T47D (cell line): ENCODE measurements at regions not wholly inside any gene's neighbourhood (a gene's known extent, or its start where the extent isn't known, plus 50 kb on each side); places are given as distances from the start of the nearest gene placed in this dataset.

Experiments used
- DNase-seq, 2 experiments: peaks; one replicate each; pipeline versions ENCODE4 v3.0.0 to v3.0.0-alpha.2; 2011 to 2012; ENCODE audit warnings: low read depth in 1 of 2, low spot score in 1 of 2
- JUND ChIP-seq: IDR thresholded peaks from 2 replicates; pipeline ENCODE4 v1.6.1; 2012; ENCODE audit warnings: low read depth
- in situ Hi-C: cut with HindIII; loops from 2 replicates; pipeline ENCODE4 v1.10.0; 2016; ENCODE audit warnings: low sequenced_read_pairs, low pct_unique_long_range_greater_than_20kb

DNA sequence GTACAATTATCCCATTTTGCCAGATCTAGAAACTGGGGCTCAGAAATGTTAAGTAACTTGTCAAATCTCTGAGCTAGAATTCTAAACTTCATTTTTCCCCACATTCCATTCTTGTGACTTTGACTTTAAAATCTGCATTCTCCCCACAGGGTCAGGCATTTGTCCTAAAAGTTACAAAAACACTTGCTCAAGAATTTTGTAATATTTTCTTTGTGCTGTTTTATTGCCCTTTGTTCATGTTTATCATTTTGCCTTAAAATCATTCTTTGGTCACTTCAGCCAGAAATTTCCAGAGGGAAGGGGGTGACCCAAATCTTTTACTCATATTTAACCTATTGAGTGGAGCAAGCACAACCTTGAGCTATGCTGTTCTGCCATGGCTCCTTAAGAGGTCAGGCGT lies 120.1 kb upstream of the CCL21 start:
- TF ChIP-seq JUND: no peak
- in situ Hi-C loops: no loop called here
- DNase-seq: no peak

DNA sequence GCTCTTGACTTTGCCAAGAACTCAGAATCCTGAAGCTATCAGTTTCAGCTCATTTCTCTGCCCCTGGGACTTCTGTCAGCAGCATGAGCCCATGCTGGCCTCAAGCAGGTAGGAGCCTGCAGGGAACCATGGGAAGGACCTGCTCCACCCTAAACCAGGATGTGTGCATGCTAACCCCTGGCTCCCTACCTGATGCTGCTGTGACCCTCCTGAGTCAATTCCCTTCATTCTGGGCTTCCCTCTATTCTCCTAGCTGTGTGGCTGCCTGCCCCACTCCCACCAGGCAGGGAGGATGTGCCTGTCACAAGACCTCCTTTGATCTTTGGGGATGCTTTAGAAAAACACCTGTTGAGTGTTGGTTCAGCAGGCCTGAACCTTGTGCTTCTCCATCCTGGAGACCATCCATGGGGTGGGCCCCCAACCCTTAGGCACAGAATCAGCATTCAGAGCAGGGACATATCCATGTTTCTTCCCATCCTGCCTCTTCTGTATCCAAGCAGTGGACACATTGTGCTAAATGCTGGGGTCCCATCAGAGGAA lies 117.1 kb upstream of the CCL21 start:
- in situ Hi-C loops: no loop called here
- TF ChIP-seq JUND: no peak
- no peak for DNase-seq

DNA sequence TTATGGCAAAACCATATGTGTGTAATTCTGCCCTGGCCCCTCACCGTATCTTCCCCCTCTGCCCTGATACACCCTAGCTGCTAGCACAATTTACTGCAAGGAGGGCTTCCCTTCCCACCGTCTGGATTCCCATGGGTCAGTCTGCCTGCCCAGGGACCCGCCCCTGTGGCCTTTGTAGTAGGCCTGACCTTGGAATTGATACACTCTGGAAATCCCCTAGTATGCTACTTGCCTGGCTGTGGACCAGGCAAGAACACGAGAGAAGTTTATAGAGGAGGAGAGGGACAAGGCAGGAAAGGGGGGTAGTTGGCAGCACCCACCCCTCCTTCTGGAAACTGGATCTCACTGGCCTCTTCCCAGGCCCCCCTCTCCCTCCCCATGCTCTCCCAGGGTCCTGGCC lies 115.8 kb upstream of the CCL21 start:
- no peak for TF ChIP-seq JUND
- in situ Hi-C loops: no loop called here
- no peak for DNase-seq

DNA sequence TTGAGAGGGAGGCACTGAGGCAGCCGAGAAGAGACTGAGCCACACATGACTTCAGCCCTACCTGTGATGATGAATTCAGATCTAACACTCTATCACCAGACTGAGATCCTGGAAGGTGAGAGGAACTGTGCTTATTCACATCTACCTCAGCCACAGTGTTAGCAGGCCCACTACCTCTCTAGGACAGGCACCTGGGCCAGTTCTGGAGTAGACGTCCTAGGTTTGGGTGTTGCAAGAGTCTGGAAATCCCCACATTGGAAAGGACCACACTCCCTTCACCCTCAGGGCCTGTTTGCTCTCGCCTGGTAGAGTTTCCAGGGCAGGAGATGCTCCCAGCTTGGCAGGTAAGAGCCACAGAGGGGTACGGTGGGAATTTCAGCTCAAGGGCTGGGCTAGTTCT lies 113.8 kb upstream of the CCL21 start:
- in situ Hi-C loops: no loop called here
- no peak for TF ChIP-seq JUND

DNA sequence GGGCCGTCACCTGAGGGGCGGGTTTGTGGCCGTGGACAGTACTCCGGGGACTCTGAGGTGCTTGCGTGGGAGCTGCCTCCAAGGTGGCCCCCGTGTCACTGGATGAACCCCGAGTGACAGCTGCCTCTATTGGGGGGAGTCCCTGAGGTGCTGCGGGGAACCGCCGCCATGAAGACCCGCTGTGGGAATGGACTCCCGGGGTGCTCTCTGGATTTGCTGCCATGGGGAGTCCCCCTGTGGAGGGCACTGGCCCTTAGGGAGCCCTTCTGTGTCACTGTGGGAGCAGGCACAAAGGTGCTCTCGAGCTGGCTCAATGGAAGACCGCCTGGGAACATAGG lies 100.2 kb upstream of the CCL21 start:
- in situ Hi-C loops: no loop called here
- TF ChIP-seq JUND: no peak
- no peak for DNase-seq

More for the DNA sequence above, 113.8 kb upstream of the CCL21 start:
- DNase-seq: no peak

DNA sequence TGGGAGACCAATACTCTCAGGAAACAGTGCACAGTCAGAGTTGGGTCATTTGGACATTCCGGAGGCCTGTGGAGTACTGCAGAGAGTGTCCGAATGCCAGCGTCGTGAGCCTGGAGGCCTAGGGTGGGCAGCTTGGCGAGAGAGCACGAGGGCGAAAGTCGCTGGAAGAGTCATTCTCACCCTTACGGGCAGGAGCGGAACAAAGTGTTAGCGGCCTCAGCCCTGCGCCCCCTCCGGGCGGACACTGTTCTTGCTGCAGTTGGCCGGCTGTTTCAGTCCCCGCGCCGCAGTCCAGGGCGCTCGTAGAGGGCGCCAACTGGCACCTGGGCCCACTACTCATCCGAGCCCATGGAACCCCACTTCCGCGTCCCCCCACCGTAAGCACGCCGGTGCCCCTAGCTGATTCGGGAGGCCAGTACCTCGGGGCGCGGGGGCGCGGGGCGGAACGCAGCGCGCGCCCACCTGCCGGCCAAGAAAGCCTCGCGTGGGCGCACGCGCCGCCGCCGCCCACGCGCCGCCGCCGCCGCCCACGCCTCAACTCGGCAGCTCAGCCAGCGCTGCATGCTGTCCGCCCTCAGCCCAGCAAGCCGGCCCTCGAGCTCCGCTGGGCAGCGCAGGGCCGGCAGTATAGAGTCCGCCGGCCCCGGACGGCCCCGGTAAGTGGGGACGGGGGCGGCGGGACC lies 99.7 kb upstream of the CCL21 start:
- in situ Hi-C loops: no loop called here
- no peak for TF ChIP-seq JUND
- no peak for DNase-seq

DNA sequence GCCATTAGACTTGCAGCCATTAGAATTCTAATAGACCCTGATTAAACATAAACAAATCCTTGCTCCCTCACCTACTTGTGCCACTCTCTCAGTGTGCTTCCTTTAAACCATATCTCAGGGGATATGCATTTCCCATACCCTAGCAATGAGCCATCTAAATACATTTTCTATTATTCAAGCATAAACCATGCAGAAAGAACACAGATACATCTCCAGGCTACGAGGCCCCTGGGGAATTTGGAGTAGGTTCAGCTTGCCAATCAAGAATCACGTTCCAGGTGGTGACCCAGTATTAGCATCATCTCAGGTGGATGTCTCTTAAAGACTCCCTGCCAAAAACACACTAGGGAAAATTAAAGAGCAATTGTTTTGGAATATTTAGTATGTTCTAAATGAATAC lies 93.0 kb upstream of the CCL21 start:
- no peak for TF ChIP-seq JUND
- in situ Hi-C loops: no loop called here
- no peak for DNase-seq

DNA sequence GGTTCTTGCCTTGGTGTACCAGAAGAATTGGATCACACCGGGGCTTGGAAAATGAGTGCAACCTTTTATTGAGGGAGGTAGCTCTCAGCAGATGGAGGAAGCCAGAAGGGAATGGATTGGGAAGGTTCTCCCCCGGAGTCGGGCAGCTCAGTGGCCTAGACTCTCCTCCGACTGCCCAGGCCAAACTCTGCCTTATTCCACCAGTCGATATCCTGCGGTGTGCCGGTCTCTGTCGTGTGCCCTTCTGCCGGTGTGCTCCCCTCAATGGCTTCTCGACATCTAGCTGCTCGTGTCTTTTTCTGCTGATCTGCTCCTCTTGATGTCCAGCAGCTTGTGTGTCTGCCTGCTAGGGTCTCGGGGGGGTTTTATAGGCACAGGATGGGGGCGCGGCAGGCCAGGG lies 87.4 kb upstream of the CCL21 start:
- no peak for DNase-seq
- in situ Hi-C loops: no loop called here
- TF ChIP-seq JUND: no peak

DNA sequence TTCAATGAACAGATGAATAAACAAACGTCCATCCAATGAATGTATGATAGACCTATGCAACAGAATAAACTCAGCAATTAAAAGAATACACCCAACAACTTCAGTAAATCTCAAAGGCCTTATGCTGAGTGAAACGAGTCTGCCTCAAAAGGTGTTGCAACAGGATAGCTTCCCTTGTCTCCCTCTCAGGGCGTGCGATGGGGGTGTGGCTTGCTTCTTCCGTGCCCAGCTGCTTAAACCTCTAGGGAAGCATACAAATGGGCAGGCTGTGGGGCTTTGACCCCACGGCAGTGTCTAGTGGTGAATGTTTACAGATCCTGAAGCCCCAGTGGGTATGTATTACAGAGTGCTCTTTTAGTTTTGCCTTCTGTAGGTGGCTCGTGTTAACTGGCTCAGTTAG lies 87.0 kb upstream of the CCL21 start:
- in situ Hi-C loops: no loop called here
- TF ChIP-seq JUND: no peak
- peak in 1 of 2 experiments; percentile 1 for DNase-seq

DNA sequence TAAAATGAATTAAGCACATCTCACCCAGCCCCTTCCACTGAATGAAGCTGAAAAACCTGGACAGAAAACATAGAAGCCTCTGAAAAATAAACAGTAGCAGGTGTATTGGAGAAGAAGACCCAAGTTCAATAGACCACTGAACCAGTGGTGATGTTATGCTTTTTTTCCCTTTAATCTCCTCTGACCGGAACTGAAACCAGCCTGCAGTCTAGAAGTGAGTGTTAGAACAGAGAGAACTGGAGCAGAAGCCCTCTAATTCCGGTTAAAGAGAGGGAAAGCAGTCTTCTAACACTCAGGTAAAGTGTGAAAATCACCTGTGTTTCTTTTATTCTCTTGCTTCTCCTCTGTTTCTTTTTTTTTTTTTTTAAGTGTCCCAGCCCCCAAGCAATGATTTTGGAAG lies 83.5 kb upstream of the CCL21 start:
- DNase-seq: no peak
- no peak for TF ChIP-seq JUND
- in situ Hi-C loops: no loop called here

DNA sequence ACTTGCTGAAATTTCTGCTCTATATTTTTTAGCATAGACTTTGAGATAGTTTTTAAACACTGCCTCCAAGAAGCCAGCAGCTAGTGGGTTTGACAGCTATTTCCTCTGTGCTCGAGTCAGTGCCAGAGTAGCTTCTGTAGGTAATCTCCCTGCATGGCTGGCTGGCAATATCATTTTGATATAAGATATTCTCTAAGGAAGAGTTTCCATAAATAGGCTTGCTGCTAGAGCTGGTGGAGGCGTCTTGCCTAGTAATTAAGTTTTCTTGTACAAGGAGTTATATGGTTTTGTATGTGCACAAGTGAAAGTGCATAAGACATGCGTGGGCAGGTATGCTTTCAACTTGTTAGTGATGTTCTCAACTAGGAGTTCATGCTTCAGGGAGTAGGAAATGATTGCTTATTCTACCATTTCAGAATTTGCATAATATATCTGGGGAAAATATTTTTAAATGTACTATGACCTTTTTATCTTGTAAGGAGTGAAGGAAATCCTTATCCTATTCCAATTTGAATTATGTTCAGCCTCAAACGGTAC lies 74.1 kb upstream of the CCL21 start:
- in situ Hi-C loops: no loop called here
- DNase-seq: no peak
- TF ChIP-seq JUND: no peak

DNA sequence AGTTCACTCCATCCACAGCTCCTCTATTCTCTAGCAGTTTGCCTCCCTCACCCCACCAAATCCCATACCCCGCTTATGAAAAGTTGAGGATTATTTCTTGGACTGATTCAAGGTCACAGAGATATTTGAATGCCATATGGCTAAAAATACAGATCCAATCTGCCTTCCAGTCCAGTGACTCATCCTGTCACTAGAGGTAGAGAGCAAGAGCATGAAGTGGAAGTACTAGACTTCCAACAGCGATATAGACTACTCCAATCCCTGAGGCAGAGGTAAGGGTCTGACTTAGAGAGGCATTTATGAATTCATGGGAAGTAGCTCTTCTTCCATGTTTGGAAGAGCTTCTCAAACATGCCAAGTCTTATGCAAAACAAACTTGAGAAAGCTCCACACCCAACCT lies 72.4 kb upstream of the CCL21 start:
- in situ Hi-C loops: no loop called here
- no peak for DNase-seq

DNA sequence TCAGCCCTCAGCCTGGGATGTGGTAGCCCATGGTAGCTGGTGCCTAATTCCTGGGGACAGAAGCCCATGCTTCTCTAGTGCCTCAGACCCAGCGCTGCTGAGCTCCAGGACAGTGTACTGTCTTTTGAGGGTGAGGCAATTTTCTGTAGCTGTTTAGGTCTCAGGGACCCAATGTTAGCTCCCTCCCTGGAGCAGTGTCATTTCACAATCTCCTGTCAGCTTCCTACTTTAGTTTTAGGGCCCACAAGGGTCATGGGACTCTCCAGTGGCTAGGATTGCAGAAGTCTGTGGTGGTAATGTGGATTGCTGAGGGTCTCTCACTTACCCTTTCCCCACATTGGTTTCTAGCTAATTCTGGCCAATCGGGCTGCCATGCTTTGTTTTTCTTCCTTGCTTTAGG lies 67.7 kb upstream of the CCL21 start:
- in situ Hi-C loops: no loop called here
- TF ChIP-seq JUND: no peak
- DNase-seq: no peak

More for the DNA sequence above, 72.4 kb upstream of the CCL21 start:
- TF ChIP-seq JUND: no peak

DNA sequence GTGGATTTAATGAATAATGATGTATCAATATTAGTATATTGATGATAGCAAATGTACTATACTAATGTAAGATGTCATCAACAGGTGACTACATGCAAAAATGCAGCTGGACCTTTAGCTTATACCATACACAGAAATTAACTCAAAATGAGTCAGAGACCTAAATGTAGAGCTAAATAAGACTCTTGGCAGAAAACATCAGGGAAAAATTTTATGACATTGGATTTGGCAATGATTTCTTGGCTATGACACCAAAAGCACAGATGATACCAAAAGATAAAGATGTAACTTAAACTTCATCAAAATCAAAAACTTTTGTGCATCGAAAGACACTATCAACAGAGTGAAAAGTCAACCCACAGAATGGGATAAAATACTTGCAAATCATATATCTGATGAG lies 64.0 kb upstream of the CCL21 start:
- DNase-seq: no peak
- no peak for TF ChIP-seq JUND
- in situ Hi-C loops: no loop called here
